ENCODE measurements at regions not wholly inside any gene's neighbourhood (a gene's known extent, or its start where the extent isn't known, plus 50 kb on each side); places are given as distances from the start of the nearest gene placed in this dataset.
"Not testable (repeated sequence)": the region's sequence is repeated elsewhere in the genome, so short reads cannot be mapped to it uniquely, and the experiment has no call there.

DNA sequence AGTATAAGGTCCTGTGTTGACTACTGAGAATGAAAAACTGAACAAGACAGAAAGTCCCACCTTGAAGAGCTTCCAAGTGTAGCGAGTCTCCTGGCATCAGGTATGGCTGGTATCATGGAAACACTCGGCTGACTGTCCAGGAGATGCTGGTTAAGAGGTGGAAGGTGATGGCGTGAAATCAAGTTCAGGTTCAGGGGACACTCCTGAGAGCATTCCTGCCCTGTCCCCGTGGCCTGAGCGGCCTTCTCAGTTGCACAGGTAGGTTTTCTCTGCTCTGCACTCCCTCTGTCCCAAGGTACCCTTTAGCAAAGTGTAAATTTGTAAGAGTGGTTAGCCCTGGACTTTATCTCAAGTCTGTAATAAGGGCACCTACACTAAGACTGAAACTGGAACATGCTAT lies 713.7 kb upstream of the TPTE start:
- H2AFZ ChIP-seq (ENCODE audit: low read depth, low read length, poor library complexity, severe bottlenecking); H3K27me3 ChIP-seq (ENCODE audit: insufficient read depth, low read length); H3K9me3 ChIP-seq (ENCODE audit: control insufficient read depth in 1 of 2, insufficient read depth in 1 of 2, low read depth in 1 of 2, low read length in 2 of 2); CTCF ChIA-PET; H3K4me1 ChIP-seq (ENCODE audit: control insufficient read depth in 1 of 2, insufficient read depth in 2 of 2, low read length in 2 of 2); H3K9me2 ChIP-seq (ENCODE audit: insufficient read depth); H3K27ac ChIP-seq (ENCODE audit: low read depth, low read length); DNase-seq (ENCODE audit: low read depth, low spot score); ATAC-seq; POLR2A ChIA-PET; H3K36me3 ChIP-seq (ENCODE audit: control insufficient read depth in 1 of 2, insufficient read depth in 2 of 2, low read length in 2 of 2); H3K9ac ChIP-seq (ENCODE audit: low read length); BruUV-seq (replicated peaks); H3K4me2 ChIP-seq (ENCODE audit: low read length); H3K4me3 ChIP-seq (replicated peaks in 1 of 2; ENCODE audit: low read depth in 1 of 2, low read length in 2 of 2); H3K79me2 ChIP-seq (ENCODE audit: insufficient read depth, low read length); RAD21 ChIA-PET (ENCODE audit: low non-redundant PET in 1 of 2, low total read pairs in 2 of 2, uncharacterized antibody in 2 of 2, unreplicated experiment in 2 of 2); intact Hi-C loops (cut with micrococcal nuclease); H4K20me1 ChIP-seq (ENCODE audit: insufficient read depth): not testable (repeated sequence)

DNA sequence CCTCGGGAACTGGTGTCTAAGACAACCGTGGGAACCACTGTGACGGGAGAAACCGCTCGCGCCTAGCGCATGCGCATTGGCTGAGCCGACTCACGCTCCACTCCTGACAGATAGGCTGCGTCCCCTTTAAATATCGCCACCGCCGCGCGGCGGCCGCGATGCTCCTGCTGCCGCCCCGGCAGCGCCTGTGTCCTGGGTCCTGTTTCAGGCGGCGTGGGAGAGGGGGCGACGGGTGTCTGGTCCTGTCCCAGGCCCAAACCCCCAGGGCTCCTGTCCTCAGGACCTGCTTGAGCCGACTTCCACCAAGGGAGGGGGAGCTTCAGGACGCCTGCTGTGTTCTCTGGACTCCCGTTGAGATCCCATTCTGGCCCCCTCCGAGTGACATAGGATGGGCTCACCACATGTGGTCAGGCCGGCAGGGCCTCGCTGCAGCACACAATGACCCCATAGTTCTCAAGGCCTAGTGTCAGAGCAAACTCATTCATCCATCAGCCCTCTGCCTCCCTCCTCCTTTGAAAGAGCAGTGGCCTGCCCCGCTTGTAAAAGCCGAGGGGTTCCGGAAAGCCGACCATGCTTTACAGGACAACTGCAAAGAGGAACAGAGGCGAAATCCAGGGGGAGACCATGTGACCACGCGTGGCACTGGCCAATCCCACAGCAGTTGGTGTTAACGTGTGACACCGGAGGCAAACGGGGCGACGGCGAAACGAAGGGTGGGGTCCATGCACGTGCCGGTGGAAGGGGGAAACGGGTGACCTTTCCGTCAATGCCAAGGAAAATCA lies 710.0 kb upstream of the TPTE start:
- H3K9ac ChIP-seq (ENCODE audit: low read length); CTCF ChIA-PET; H3K4me2 ChIP-seq (ENCODE audit: low read length); DNase-seq (ENCODE audit: low read depth, low spot score); H3K27me3 ChIP-seq (ENCODE audit: insufficient read depth, low read length); H3K27ac ChIP-seq (ENCODE audit: low read depth, low read length); intact Hi-C loops (cut with micrococcal nuclease); H3K36me3 ChIP-seq (ENCODE audit: control insufficient read depth in 1 of 2, insufficient read depth in 2 of 2, low read length in 2 of 2); BruUV-seq (replicated peaks); H3K79me2 ChIP-seq (ENCODE audit: insufficient read depth, low read length); H3K9me3 ChIP-seq (ENCODE audit: control insufficient read depth in 1 of 2, insufficient read depth in 1 of 2, low read depth in 1 of 2, low read length in 2 of 2); H3K4me3 ChIP-seq (replicated peaks in 1 of 2; ENCODE audit: low read depth in 1 of 2, low read length in 2 of 2); H2AFZ ChIP-seq (ENCODE audit: low read depth, low read length, poor library complexity, severe bottlenecking); H3K9me2 ChIP-seq (ENCODE audit: insufficient read depth); POLR2A ChIA-PET; H4K20me1 ChIP-seq (ENCODE audit: insufficient read depth); RAD21 ChIA-PET (ENCODE audit: low non-redundant PET in 1 of 2, low total read pairs in 2 of 2, uncharacterized antibody in 2 of 2, unreplicated experiment in 2 of 2); H3K4me1 ChIP-seq (ENCODE audit: control insufficient read depth in 1 of 2, insufficient read depth in 2 of 2, low read length in 2 of 2); ATAC-seq: not testable (repeated sequence)

DNA sequence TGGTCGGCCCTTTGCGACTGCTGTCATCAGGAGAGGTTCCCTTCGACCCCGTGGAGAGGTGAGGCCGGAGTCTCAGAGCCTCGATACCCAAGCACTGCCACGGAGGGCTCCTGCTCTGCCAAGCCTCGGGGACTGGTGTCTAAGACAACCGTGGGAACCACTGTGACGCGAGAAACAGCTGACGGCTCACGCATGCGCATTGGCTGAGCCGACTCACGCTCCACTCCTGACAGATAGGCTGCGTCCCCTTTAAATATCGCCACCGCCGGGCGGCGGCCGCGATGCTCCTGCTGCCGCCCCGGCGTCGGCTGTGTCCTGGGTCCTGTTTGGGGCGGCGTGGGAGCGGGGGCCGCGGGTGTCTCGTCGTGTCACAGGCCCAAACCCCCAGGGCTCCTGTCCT lies 708.9 kb upstream of the TPTE start:
- intact Hi-C loops (cut with micrococcal nuclease): not testable (repeated sequence)

DNA sequence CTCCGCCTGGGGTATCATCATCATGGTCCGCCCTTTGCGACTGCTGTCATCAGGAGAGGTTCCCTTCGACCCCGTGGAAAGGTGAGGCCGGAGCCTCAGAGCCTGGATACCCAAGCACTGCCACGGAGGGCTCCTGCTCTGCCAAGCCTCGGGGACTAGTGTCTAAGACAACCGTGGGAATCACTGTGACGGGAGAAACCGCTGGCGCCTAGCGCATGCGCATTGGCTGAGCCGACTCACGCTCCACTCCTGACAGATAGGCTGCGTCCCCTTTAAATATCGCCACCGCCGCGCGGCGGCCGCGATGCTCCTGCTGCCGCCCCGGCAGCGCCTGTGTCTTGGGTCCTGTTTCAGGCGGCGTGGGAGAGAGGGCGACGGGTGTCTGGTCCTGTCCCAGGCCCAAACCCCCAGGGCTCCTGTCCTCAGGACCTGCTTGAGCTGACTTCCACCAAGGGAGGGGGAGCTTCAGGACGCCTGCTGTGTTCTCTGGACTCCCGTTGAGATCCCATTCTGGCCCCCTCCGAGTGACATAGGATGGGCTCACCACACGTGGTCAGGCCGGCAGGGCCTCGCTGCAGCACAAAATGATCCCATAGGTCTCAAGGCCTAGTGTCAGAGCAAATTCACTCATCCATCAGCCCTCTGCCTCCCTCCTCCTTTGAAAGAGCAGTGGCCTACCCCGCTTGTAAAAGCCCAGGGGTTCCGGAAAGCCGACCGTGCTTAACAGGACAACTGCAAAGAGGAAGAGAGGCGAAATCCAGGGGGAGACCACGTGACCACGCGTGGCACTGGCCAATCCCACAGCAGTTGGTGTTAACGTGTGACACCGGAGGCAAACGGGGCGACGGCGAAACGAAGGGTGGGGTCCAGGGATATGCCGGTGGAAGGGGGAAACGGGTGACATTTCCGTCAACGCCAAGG lies 707.2 kb upstream of the TPTE start:
- ATAC-seq; H3K27ac ChIP-seq (ENCODE audit: low read depth, low read length); CTCF ChIA-PET; H3K9me3 ChIP-seq (ENCODE audit: control insufficient read depth in 1 of 2, insufficient read depth in 1 of 2, low read depth in 1 of 2, low read length in 2 of 2); H3K4me3 ChIP-seq (replicated peaks in 1 of 2; ENCODE audit: low read depth in 1 of 2, low read length in 2 of 2); H3K36me3 ChIP-seq (ENCODE audit: control insufficient read depth in 1 of 2, insufficient read depth in 2 of 2, low read length in 2 of 2); DNase-seq (ENCODE audit: low read depth, low spot score); BruUV-seq (replicated peaks); intact Hi-C loops (cut with micrococcal nuclease); H3K27me3 ChIP-seq (ENCODE audit: insufficient read depth, low read length); H4K20me1 ChIP-seq (ENCODE audit: insufficient read depth); H3K4me2 ChIP-seq (ENCODE audit: low read length); H3K9ac ChIP-seq (ENCODE audit: low read length); POLR2A ChIA-PET; H3K9me2 ChIP-seq (ENCODE audit: insufficient read depth); H3K4me1 ChIP-seq (ENCODE audit: control insufficient read depth in 1 of 2, insufficient read depth in 2 of 2, low read length in 2 of 2); H3K79me2 ChIP-seq (ENCODE audit: insufficient read depth, low read length); RAD21 ChIA-PET (ENCODE audit: low non-redundant PET in 1 of 2, low total read pairs in 2 of 2, uncharacterized antibody in 2 of 2, unreplicated experiment in 2 of 2); H2AFZ ChIP-seq (ENCODE audit: low read depth, low read length, poor library complexity, severe bottlenecking): not testable (repeated sequence)

More for the DNA sequence above, 708.9 kb upstream of the TPTE start:
- H2AFZ ChIP-seq (ENCODE audit: low read depth, low read length, poor library complexity, severe bottlenecking); H3K4me2 ChIP-seq (ENCODE audit: low read length); H3K79me2 ChIP-seq (ENCODE audit: insufficient read depth, low read length); H3K9ac ChIP-seq (ENCODE audit: low read length); H3K9me2 ChIP-seq (ENCODE audit: insufficient read depth); POLR2A ChIA-PET; H3K27ac ChIP-seq (ENCODE audit: low read depth, low read length); H3K9me3 ChIP-seq (ENCODE audit: control insufficient read depth in 1 of 2, insufficient read depth in 1 of 2, low read depth in 1 of 2, low read length in 2 of 2); DNase-seq (ENCODE audit: low read depth, low spot score); H3K4me1 ChIP-seq (ENCODE audit: control insufficient read depth in 1 of 2, insufficient read depth in 2 of 2, low read length in 2 of 2); RAD21 ChIA-PET (ENCODE audit: low non-redundant PET in 1 of 2, low total read pairs in 2 of 2, uncharacterized antibody in 2 of 2, unreplicated experiment in 2 of 2); CTCF ChIA-PET; H3K4me3 ChIP-seq (replicated peaks in 1 of 2; ENCODE audit: low read depth in 1 of 2, low read length in 2 of 2); H3K27me3 ChIP-seq (ENCODE audit: insufficient read depth, low read length); H4K20me1 ChIP-seq (ENCODE audit: insufficient read depth); H3K36me3 ChIP-seq (ENCODE audit: control insufficient read depth in 1 of 2, insufficient read depth in 2 of 2, low read length in 2 of 2); ATAC-seq; BruUV-seq (replicated peaks): not testable (repeated sequence)

Measured in HCT116 (cell line).